ENCODE measurements at regions not wholly inside any gene's neighbourhood (a gene's known extent, or its start where the extent isn't known, plus 50 kb on each side); places are given as distances from the start of the nearest gene placed in this dataset.

GRCh38 chr13:108419768-108420167 is 150.2 kb downstream of the TNFSF13B start:
- no peak for TF ChIP-seq CTCF (IDR thresholded peaks at IDR 0.05)
- no peak for TF ChIP-seq POLR2AphosphoS5 (IDR thresholded peaks at IDR 0.05)
- TF ChIP-seq EP300 (IDR thresholded peaks at IDR 0.05) = no peak
